MCF 10A (cell line): ENCODE measurements at regions not wholly inside any gene's neighbourhood (a gene's known extent, or its start where the extent isn't known, plus 50 kb on each side); places are given as distances from the start of the nearest gene placed in this dataset.

ENCODE experiments used
- BruUV-seq: library from RNA; stranded (reverse); fragments of 400-500 nt; replicated peaks from 2 replicates; lab custom pipeline; 2021; lab: Mats Ljungman, UMichigan
- CTCF ChIA-PET: fragments of 300-600 bp; sonication (Branson Sonifier 250); formaldehyde crosslinking; extraction: SDS; loops from one replicate; lab custom pipeline; 2021; ENCODE audit warnings: antibody characterized with exemption, inconsistent platforms; lab: Yijun Ruan, JAX
- POLR2A ChIA-PET: fragments of 300-600, 350-650 bp; sonication (Branson Sonifier 250); formaldehyde crosslinking; extraction: SDS; loops from one replicate; lab custom pipeline; 2020; ENCODE audit warnings: antibody characterized with exemption, inconsistent platforms; lab: Yijun Ruan, JAX
- DNase-seq: peaks from one replicate; pipeline ENCODE4 v3.0.0-alpha.2; 2018; ENCODE audit not compliant: unreplicated experiment
- H3K27ac Mint-ChIP-seq: one replicate; pipeline ENCODE4 v1.8.0; 2022; ENCODE audit warnings: mild to moderate bottlenecking, low read depth, mixed read lengths; ENCODE audit not compliant: unreplicated experiment
- H3K27me3 Mint-ChIP-seq: one replicate; pipeline ENCODE4 v1.8.0; 2022; ENCODE audit warnings: mixed read lengths; ENCODE audit not compliant: insufficient read depth, unreplicated experiment
- H3K36me3 Mint-ChIP-seq: one replicate; pipeline ENCODE4 v1.8.0; 2022; ENCODE audit warnings: mild to moderate bottlenecking, moderate library complexity, mixed read lengths; ENCODE audit not compliant: insufficient read depth, unreplicated experiment
- H3K4me1 Mint-ChIP-seq: one replicate; pipeline ENCODE4 v1.8.0; 2022; ENCODE audit warnings: mixed read lengths; ENCODE audit not compliant: insufficient read depth, unreplicated experiment
- H3K4me3 Mint-ChIP-seq: one replicate; pipeline ENCODE4 v1.8.0; 2022; ENCODE audit warnings: mild to moderate bottlenecking, moderate library complexity, mixed read lengths; ENCODE audit not compliant: unreplicated experiment
- H3K9me3 Mint-ChIP-seq: one replicate; pipeline ENCODE4 v1.8.0; 2022; ENCODE audit warnings: mixed read lengths; ENCODE audit not compliant: unreplicated experiment
- intact Hi-C: fragments of 100-400 bp; cut with micrococcal nuclease; formaldehyde crosslinking; loops from 2 replicates; pipeline ENCODE4 v1.14.1; 2022
- TF ChIP-seq, protein P1 (sequence below): fragments of 200-600 bp; IDR thresholded peaks from one replicate; pipeline ENCODE4 v1.8.0; 2022; ENCODE audit warnings: antibody characterized with exemption, mild to moderate bottlenecking; ENCODE audit not compliant: unreplicated experiment

- TF ChIP-seq, protein P1, sequence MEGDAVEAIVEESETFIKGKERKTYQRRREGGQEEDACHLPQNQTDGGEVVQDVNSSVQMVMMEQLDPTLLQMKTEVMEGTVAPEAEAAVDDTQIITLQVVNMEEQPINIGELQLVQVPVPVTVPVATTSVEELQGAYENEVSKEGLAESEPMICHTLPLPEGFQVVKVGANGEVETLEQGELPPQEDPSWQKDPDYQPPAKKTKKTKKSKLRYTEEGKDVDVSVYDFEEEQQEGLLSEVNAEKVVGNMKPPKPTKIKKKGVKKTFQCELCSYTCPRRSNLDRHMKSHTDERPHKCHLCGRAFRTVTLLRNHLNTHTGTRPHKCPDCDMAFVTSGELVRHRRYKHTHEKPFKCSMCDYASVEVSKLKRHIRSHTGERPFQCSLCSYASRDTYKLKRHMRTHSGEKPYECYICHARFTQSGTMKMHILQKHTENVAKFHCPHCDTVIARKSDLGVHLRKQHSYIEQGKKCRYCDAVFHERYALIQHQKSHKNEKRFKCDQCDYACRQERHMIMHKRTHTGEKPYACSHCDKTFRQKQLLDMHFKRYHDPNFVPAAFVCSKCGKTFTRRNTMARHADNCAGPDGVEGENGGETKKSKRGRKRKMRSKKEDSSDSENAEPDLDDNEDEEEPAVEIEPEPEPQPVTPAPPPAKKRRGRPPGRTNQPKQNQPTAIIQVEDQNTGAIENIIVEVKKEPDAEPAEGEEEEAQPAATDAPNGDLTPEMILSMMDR = no peak
- H3K4me1 Mint-ChIP-seq = no peaks in the 10 kb centered on the region
- peaks cover 9% of the 10 kb centered on the region for H3K9me3 Mint-ChIP-seq
- H3K36me3 Mint-ChIP-seq = no peaks in the 10 kb centered on the region
- no TSS peak for BruUV-seq
- H3K4me3 Mint-ChIP-seq = no peak overlapping the region
- peaks cover 57% of the 10 kb centered on the region for H3K27me3 Mint-ChIP-seq
- DNase-seq = no peak
- H3K27ac Mint-ChIP-seq = no peak overlapping the region
- POLR2A ChIA-PET = no interaction called here
- intact Hi-C loops = no loop called here
- CTCF ChIA-PET = no interaction called here
Observed at GRCh38 chr11:133677387-133677786, 145.1 kb upstream of the OPCML start.

GRCh38 chr11:133676265-133676664 lies 144.0 kb upstream of the OPCML start:
- Mint-ChIP-seq H3K27ac (no peak overlapping the region), H3K4me3 (no peak overlapping the region), H3K36me3 (no peaks in the 10 kb centered on the region), H3K27me3 (peaks cover 46% of the 10 kb centered on the region), H3K4me1 (no peaks in the 10 kb centered on the region), H3K9me3 (peaks cover 9% of the 10 kb centered on the region)
- BruUV-seq = no TSS peak
- ChIA-PET POLR2A (no interaction called here), CTCF (no interaction called here)
- no peak for DNase-seq
- TF ChIP-seq, protein P1 = no peak
- intact Hi-C loops = no loop called here

DNA sequence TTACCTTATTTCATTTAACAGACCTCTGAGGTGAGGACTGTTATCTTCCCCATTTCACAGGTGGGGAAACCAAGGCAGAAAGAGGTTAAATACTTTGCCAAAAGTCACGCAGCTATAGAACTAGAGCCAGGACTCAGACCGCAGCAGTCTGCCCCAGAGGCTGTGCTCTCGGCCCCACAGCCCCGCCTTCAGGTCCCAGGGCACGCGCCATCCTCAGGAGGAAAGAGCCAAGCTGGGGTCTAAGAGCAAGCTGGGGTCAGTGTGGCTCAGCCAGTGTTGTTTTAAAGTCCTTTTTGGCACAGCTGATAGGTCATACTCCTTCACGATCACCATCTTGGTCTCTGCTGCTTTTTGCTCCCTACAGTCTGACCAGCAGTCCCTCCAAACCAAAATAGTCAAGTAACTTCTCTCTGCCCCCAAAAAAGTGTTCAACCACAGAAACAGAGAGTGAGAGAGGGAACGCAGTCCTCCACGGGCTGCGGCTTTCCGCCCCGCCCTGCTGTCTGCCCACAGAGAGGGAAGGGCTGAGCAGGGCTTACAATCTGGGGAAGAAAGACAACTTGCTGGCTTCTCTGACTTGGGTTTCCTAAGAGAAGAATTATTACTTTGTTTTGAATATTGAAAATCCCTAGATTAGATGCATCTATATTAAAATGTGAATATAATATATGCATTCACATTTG lies 137.2 kb upstream of the OPCML start:
- TF ChIP-seq, protein P1 = no peak
- no TSS peak for BruUV-seq
- H3K36me3 Mint-ChIP-seq = no peaks in the 10 kb centered on the region
- ChIA-PET POLR2A (no interaction called here), CTCF (no interaction called here)
- peaks cover 27% of the 10 kb centered on the region for H3K27me3 Mint-ChIP-seq
- no peak overlapping the region for H3K27ac Mint-ChIP-seq
- H3K4me3 Mint-ChIP-seq = no peak overlapping the region
- peaks cover 9% of the 10 kb centered on the region for H3K9me3 Mint-ChIP-seq
- intact Hi-C loops = no loop called here
- no peaks in the 10 kb centered on the region for H3K4me1 Mint-ChIP-seq
- DNase-seq = no peak

GRCh38 chr11:133663135-133663985 lies 131.1 kb upstream of the OPCML start:
- Mint-ChIP-seq H3K9me3 (peaks cover 7% of the 10 kb centered on the region), H3K27me3 (peaks cover 36% of the 10 kb centered on the region), H3K4me3 (no peak overlapping the region), H3K27ac (no peak overlapping the region), H3K4me1 (no peaks in the 10 kb centered on the region), H3K36me3 (no peaks in the 10 kb centered on the region)
- BruUV-seq = no TSS peak
- TF ChIP-seq, protein P1 = no peak
- intact Hi-C loops = no loop called here
- POLR2A ChIA-PET = no interaction called here
- no peak for DNase-seq
- CTCF ChIA-PET = interaction anchor here (0.6 to 1.1 kb wide), 3 partner anchors 9 to 530 kb away, joined by 3 to 4 read pairs (median 3); no protein-coding TSS in a partner anchor
